ENCODE measurements at regions not wholly inside any gene's neighbourhood (a gene's known extent, or its start where the extent isn't known, plus 50 kb on each side); places are given as distances from the start of the nearest gene placed in this dataset.

DNA sequence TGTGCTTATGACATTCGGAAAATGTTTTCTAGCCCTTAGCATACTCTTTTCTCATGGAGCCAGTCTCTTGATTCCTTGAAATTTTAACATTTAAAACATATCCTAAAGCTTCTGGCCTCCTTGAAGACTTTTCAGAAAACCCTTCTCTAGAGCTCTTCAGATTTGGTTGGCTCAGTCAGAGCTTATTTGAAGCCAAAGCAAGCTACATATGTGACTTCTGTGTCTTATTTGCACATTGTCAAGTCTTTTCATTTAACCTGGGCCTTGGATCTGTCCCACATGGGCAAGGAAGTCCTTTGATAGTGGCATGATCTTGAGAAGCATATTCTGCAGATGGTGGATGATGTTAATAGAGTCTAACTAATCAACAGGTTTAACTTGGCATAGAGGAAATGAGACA lies 116.5 kb downstream of the LACC1 start:
- DNase-seq: no peak
- intact Hi-C loops (cut with DNase I): no loop called here
- H3K36me3 ChIP-seq: no peaks in the 10 kb centered on the region
- TF ChIP-seq, protein P1, sequence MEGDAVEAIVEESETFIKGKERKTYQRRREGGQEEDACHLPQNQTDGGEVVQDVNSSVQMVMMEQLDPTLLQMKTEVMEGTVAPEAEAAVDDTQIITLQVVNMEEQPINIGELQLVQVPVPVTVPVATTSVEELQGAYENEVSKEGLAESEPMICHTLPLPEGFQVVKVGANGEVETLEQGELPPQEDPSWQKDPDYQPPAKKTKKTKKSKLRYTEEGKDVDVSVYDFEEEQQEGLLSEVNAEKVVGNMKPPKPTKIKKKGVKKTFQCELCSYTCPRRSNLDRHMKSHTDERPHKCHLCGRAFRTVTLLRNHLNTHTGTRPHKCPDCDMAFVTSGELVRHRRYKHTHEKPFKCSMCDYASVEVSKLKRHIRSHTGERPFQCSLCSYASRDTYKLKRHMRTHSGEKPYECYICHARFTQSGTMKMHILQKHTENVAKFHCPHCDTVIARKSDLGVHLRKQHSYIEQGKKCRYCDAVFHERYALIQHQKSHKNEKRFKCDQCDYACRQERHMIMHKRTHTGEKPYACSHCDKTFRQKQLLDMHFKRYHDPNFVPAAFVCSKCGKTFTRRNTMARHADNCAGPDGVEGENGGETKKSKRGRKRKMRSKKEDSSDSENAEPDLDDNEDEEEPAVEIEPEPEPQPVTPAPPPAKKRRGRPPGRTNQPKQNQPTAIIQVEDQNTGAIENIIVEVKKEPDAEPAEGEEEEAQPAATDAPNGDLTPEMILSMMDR (IDR thresholded peaks at IDR 0.05): no peak
- TF ChIP-seq POLR2A (IDR thresholded peaks at IDR 0.05) (no peak), EP300 (IDR thresholded peaks at IDR 0.05) (no peak), POLR2AphosphoS5 (IDR thresholded peaks at IDR 0.05) (no peak)
- no peaks in the 10 kb centered on the region for H3K4me1 ChIP-seq
- no peak overlapping the region for H3K4me3 ChIP-seq
- no peak overlapping the region for H3K27ac ChIP-seq
- peaks cover 0 to 8% (median 6%) of the 10 kb centered on the region in 4 donors for H3K9me3 ChIP-seq
- WGBS, 2 donors: 93 to 95% methylated on average over 1 of the region's 1 CpG
- H3K27me3 ChIP-seq: no peaks in the 10 kb centered on the region

DNA sequence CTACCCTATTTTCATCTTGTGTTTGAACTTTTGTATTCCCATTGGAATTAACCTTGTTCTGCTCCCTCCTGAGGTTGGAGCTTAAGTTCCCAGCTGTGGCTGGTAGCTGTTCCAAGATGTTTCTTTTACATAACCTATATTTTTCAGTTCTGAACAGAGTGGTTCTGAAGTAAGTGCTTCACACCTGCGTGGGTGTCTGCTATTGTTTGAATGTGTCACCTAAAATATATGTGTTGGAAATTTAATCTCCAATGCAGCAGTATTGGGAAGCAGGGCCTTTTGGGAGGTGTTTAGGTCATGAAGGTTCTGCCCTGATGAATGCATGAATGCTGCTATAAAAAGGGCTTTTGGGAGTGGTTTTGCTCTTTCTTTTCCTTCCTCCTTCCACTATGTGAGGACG lies 123.8 kb downstream of the LACC1 start:
- intact Hi-C loops (cut with DNase I): no loop called here
- Histone ChIP-seq H3K4me1 (peaks cover 0 to 13% (median 6%) of the 10 kb centered on the region in 4 donors), H3K9me3 (peaks cover 0 to 7% (median 0%) of the 10 kb centered on the region in 4 donors), H3K4me3 (no peak overlapping the region), H3K36me3 (no peaks in the 10 kb centered on the region), H3K27ac (no peak overlapping the region), H3K27me3 (no peaks in the 10 kb centered on the region)
- no peak for TF ChIP-seq POLR2A (IDR thresholded peaks at IDR 0.05)
- no peak for TF ChIP-seq POLR2AphosphoS5 (IDR thresholded peaks at IDR 0.05)
- no peak for TF ChIP-seq EP300 (IDR thresholded peaks at IDR 0.05)
- TF ChIP-seq, protein P1 (IDR thresholded peaks at IDR 0.05): no peak
- 82% methylated on average over 2 of the region's 2 CpGs for WGBS, 2 donors
- DNase-seq: no peak

- Histone ChIP-seq H3K4me1 (peaks cover 0 to 17% (median 7%) of the 10 kb centered on the region in 4 donors), H3K27ac (no peak overlapping the region), H3K4me3 (no peak overlapping the region), H3K27me3 (no peaks in the 10 kb centered on the region), H3K36me3 (no peaks in the 10 kb centered on the region), H3K9me3 (peaks cover 0 to 7% (median 0%) of the 10 kb centered on the region in 4 donors)
- TF ChIP-seq POLR2A (IDR thresholded peaks at IDR 0.05) (no peak), POLR2AphosphoS5 (IDR thresholded peaks at IDR 0.05) (no peak)
- intact Hi-C loops (cut with DNase I): no loop called here
- 82 to 87% methylated on average over 3 of the region's 3 CpGs for WGBS, 2 donors
- DNase-seq: no peak
Measured at GRCh38 chr13:44004878-44005277, 125.2 kb downstream of the LACC1 start.

GRCh38 chr13:44007451-44007850 lies 127.7 kb downstream of the LACC1 start:
- WGBS, 2 donors: 96% methylated on average over 1 of the region's 1 CpG
- TF ChIP-seq EP300 (IDR thresholded peaks at IDR 0.05): no peak
- TF ChIP-seq, protein P1 (IDR thresholded peaks at IDR 0.05): no peak
- no peak for TF ChIP-seq POLR2AphosphoS5 (IDR thresholded peaks at IDR 0.05)
- TF ChIP-seq POLR2A (IDR thresholded peaks at IDR 0.05): no peak
- no peak overlapping the region for H3K4me3 ChIP-seq
- intact Hi-C loops (cut with DNase I): no loop called here
- H3K9me3 ChIP-seq: peaks cover 0 to 7% (median 0%) of the 10 kb centered on the region in 4 donors
- no peaks in the 10 kb centered on the region for H3K27me3 ChIP-seq
- H3K36me3 ChIP-seq: no peaks in the 10 kb centered on the region
- no peak for DNase-seq
- peaks cover 0 to 17% (median 7%) of the 10 kb centered on the region in 4 donors for H3K4me1 ChIP-seq
- no peak overlapping the region for H3K27ac ChIP-seq

DNA sequence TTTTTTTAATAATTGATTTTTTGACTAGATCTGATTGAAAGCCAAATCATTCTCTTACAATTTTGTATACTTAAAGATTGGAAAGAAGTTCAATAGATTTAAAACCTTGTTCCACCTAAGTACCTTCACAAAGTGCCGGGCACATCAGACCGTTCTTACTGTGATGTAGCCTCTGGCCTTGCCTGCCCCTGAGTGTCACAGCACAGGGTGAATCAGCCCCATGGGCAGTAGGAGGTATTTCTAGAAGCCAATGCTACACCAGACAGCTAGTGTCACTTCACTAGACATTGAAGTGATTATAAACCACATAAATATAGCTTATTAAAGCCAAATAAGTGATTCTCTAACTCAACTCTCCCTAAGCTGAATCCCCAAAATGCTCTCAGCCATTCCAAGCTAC lies 131.3 kb downstream of the LACC1 start:
- DNase-seq: no peak
- no peak overlapping the region for H3K27ac ChIP-seq
- no peak for TF ChIP-seq EP300 (IDR thresholded peaks at IDR 0.05)
- no peak for TF ChIP-seq POLR2AphosphoS5 (IDR thresholded peaks at IDR 0.05)
- TF ChIP-seq, protein P1 (IDR thresholded peaks at IDR 0.05): no peak
- no peak for TF ChIP-seq POLR2A (IDR thresholded peaks at IDR 0.05)
- H3K36me3 ChIP-seq: no peaks in the 10 kb centered on the region
- peaks cover 0 to 7% (median 0%) of the 10 kb centered on the region in 4 donors for H3K9me3 ChIP-seq
- WGBS, 2 donors: 93% methylated on average over 2 of the region's 2 CpGs
- intact Hi-C loops (cut with DNase I): no loop called here
- no peak overlapping the region for H3K4me3 ChIP-seq
- H3K27me3 ChIP-seq: no peaks in the 10 kb centered on the region
- H3K4me1 ChIP-seq: peaks cover 0 to 34% (median 19%) of the 10 kb centered on the region in 4 donors

All from sigmoid colon (tissue), 6 donors.